SU-DHL-6 (cell line): ENCODE measurements at regions not wholly inside any gene's neighbourhood (a gene's known extent, or its start where the extent isn't known, plus 50 kb on each side); places are given as distances from the start of the nearest gene placed in this dataset.

ENCODE experiments used
- H2AFZ ChIP-seq: fragments of 200-600 bp; sonication (generic); 2 replicates; pipeline ENCODE4 v1.6.1; 2014; ENCODE audit warnings: low read depth, mild to moderate bottlenecking, moderate library complexity, mixed read lengths, antibody characterized with exemption, low read length; ENCODE audit not compliant: severe bottlenecking
- H3F3A ChIP-seq: fragments of 200-600 bp; shearing (Covaris generic); 2 replicates; pipeline ENCODE4 v1.6.0; 2016; ENCODE audit warnings: antibody characterized with exemption, mild to moderate bottlenecking; ENCODE audit not compliant: insufficient read depth
- H3K27ac ChIP-seq: fragments of 200-600 bp; sonication (generic); 2 replicates; pipeline ENCODE4 v1.5.1; 2016; ENCODE audit warnings: low read depth, mild to moderate bottlenecking, low read length, moderate library complexity, mixed read lengths
- H3K27me3 ChIP-seq: fragments of 200-600 bp; sonication (generic), shearing (Covaris generic); 2 replicates; pipeline ENCODE4 v1.6.0; 2014; ENCODE audit warnings: mild to moderate bottlenecking, low read length
- H3K36me3 ChIP-seq: fragments of 200-600 bp; sonication (generic); 2 replicates; pipeline ENCODE4 v1.6.1; 2014; ENCODE audit warnings: mild to moderate bottlenecking, low read length, mixed read lengths
- H3K4me2 ChIP-seq: fragments of 300-600, 200-600 bp; shearing (Covaris generic), sonication (generic); 2 replicates; pipeline ENCODE4 v1.6.0; 2014; ENCODE audit warnings: low read length, low read depth, mild to moderate bottlenecking; ENCODE audit not compliant: poor library complexity, severe bottlenecking
- H3K4me3 ChIP-seq: fragments of 200-600 bp; sonication (generic); 2 replicates; pipeline ENCODE4 v1.5.1; 2014; ENCODE audit warnings: antibody characterized with exemption, low read length, mild to moderate bottlenecking, mixed read lengths; ENCODE audit not compliant: insufficient read depth, poor library complexity, severe bottlenecking
- H3K79me2 ChIP-seq: fragments of 200-600 bp; sonication (generic); 2 replicates; pipeline ENCODE4 v1.6.1; 2014; ENCODE audit warnings: mild to moderate bottlenecking, low read length, moderate library complexity; ENCODE audit not compliant: insufficient read depth
- H3K9ac ChIP-seq: fragments of 200-600 bp; sonication (generic); 2 replicates; pipeline ENCODE4 v1.7.0; 2014; ENCODE audit warnings: mild to moderate bottlenecking, low read length
- H3K9me2 ChIP-seq: fragments of 200-600 bp; sonication (generic); replicated peaks from 2 replicates; pipeline ENCODE4 v1.6.1; 2014; ENCODE audit warnings: low read length; ENCODE audit not compliant: insufficient read depth
- H3K9me3 ChIP-seq: fragments of 200-600 bp; sonication (generic); 2 replicates; pipeline ENCODE4 v1.6.1; 2014; ENCODE audit warnings: low read length, mixed read lengths; ENCODE audit not compliant: insufficient read depth
- H4K20me1 ChIP-seq: fragments of 200-600 bp; sonication (generic); 2 replicates; pipeline ENCODE4 v1.6.1; 2014; ENCODE audit warnings: low read depth, mild to moderate bottlenecking, antibody characterized with exemption, low read length, moderate library complexity, mixed read lengths
- CTCF ChIP-seq: fragments of 200-600 bp; sonication (generic); IDR thresholded peaks from one replicate; pipeline ENCODE4 v1.5.1; 2017; ENCODE audit warnings: antibody characterized with exemption, mild to moderate bottlenecking, low read length, moderate library complexity; ENCODE audit not compliant: insufficient read depth, poor library complexity, severe bottlenecking
- EZH2phosphoT487 ChIP-seq: fragments of 200-600 bp; sonication (generic), shearing (Covaris generic); conservative IDR thresholded peaks from 2 replicates; pipeline ENCODE4 v1.6.1; 2018; ENCODE audit warnings: mild to moderate bottlenecking, antibody characterized with exemption, low read length, moderate library complexity, mixed read lengths

- TF ChIP-seq EZH2phosphoT487 (no peak), CTCF (no peak)
- H3K9ac ChIP-seq, result no peak overlapping the region
- no peak overlapping the region for H2AFZ ChIP-seq
- H4K20me1 ChIP-seq, result no peaks in the 10 kb centered on the region
- no peaks in the 10 kb centered on the region for H3K79me2 ChIP-seq
- no peak overlapping the region for H3K4me2 ChIP-seq
- no peaks in the 10 kb centered on the region for H3F3A ChIP-seq
- no peak overlapping the region for H3K4me3 ChIP-seq
- no peaks in the 10 kb centered on the region for H3K9me3 ChIP-seq
- no peaks in the 10 kb centered on the region for H3K36me3 ChIP-seq
- no peaks in the 10 kb centered on the region for H3K9me2 ChIP-seq
- H3K27ac ChIP-seq, result no peak overlapping the region
- no peaks in the 10 kb centered on the region for H3K27me3 ChIP-seq
Measured at GRCh38 chr12:116400636-116401372, 123.3 kb upstream of the MED13L start.

- Histone ChIP-seq H3K36me3 (no peaks in the 10 kb centered on the region), H3K9me3 (no peaks in the 10 kb centered on the region), H4K20me1 (no peaks in the 10 kb centered on the region), H3K27me3 (no peaks in the 10 kb centered on the region), H3F3A (no peaks in the 10 kb centered on the region), H3K27ac (no peak overlapping the region), H2AFZ (no peak overlapping the region), H3K79me2 (no peaks in the 10 kb centered on the region), H3K9me2 (no peaks in the 10 kb centered on the region), H3K4me2 (no peak overlapping the region), H3K4me3 (no peak overlapping the region), H3K9ac (no peak overlapping the region)
- TF ChIP-seq EZH2phosphoT487 (no peak), CTCF (no peak)
Measured at GRCh38 chr12:116401565-116401964, 124.1 kb upstream of the MED13L start.

- Histone ChIP-seq H3K9me3 (no peaks in the 10 kb centered on the region), H3F3A (no peaks in the 10 kb centered on the region), H3K4me3 (no peak overlapping the region), H3K9ac (no peak overlapping the region), H3K27me3 (no peaks in the 10 kb centered on the region), H2AFZ (no peak overlapping the region), H4K20me1 (no peaks in the 10 kb centered on the region), H3K36me3 (no peaks in the 10 kb centered on the region), H3K27ac (no peak overlapping the region), H3K4me2 (no peak overlapping the region), H3K9me2 (no peaks in the 10 kb centered on the region), H3K79me2 (no peaks in the 10 kb centered on the region)
- TF ChIP-seq CTCF (no peak), EZH2phosphoT487 (no peak)
Measured at GRCh38 chr12:116402163-116402939, 124.9 kb upstream of the MED13L start.
